ENCODE measurements at regions not wholly inside any gene's neighbourhood (a gene's known extent, or its start where the extent isn't known, plus 50 kb on each side); places are given as distances from the start of the nearest gene placed in this dataset.

DNA sequence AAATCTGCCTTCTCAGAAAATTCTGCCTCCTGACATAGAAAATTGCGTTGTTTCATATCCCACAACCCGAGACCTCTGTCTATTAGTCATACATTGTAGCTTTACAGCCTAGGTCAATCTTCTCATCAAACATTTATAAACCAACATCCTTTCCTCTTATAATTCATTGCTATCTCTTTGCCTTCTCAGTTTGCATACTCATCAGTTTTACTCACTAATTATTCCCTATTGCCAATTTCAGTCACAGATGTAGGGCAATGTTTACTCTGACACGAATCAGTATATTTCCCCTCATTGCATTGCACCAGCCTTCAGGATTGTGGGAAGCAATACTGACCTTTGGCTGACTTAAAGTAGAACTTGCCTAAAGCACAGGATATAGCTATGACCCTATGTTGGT is 247.2 kb downstream of the CEMIP2 start:
- DNase-seq (no peak), ATAC-seq (no peak)
- no peak overlapping the region for H3K27ac ChIP-seq
- intact Hi-C loops (cut with DNase I; ENCODE audit: low total_unique reads) (no loop called here), in situ Hi-C loops (cut with MboI; ENCODE audit: low sequenced_read_pairs in 4 of 4) (no loop called here)
- no peaks in the 10 kb centered on the region for H3K9me3 ChIP-seq
- H3K4me3 ChIP-seq, result no peak overlapping the region
- H3K36me3 ChIP-seq, result no peaks in the 10 kb centered on the region
- no peaks in the 10 kb centered on the region for H3K4me1 ChIP-seq
- TF ChIP-seq, protein P1, sequence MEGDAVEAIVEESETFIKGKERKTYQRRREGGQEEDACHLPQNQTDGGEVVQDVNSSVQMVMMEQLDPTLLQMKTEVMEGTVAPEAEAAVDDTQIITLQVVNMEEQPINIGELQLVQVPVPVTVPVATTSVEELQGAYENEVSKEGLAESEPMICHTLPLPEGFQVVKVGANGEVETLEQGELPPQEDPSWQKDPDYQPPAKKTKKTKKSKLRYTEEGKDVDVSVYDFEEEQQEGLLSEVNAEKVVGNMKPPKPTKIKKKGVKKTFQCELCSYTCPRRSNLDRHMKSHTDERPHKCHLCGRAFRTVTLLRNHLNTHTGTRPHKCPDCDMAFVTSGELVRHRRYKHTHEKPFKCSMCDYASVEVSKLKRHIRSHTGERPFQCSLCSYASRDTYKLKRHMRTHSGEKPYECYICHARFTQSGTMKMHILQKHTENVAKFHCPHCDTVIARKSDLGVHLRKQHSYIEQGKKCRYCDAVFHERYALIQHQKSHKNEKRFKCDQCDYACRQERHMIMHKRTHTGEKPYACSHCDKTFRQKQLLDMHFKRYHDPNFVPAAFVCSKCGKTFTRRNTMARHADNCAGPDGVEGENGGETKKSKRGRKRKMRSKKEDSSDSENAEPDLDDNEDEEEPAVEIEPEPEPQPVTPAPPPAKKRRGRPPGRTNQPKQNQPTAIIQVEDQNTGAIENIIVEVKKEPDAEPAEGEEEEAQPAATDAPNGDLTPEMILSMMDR (IDR thresholded peaks at IDR 0.05 in 4 of 5, conservative IDR thresholded peaks at IDR 0.05 in 1 of 5), result no peak
- no peak for TF ChIP-seq POLR2A (IDR thresholded peaks at IDR 0.05)
- no peaks in the 10 kb centered on the region for H3K27me3 ChIP-seq

DNA sequence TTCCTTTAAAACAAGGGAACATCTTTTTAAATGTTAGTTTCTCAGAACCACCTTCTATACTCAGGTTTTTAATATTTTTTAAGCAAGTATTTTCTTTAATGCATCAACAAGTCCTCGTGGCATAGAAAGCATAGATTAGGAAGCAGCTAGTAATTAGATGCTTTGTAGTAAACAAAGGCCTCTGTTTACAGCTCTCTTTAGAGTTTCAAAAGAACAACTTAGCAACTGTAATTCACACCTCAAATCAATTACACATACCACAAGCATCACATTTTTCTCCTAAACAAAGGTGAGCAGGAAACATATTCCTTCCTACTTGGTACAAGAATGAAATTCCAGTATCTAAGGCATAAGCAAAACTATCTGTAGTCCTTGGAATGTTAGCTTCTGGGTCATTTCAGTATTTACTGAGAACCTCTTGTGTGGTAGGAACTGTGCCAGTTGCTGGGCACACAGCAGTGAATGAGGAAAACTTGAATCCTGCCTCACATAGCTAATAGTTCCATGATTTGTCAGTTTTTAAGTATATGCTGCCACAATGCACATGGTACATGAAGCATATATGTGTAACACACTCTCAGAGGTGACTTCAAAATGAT is 249.1 kb downstream of the CEMIP2 start:
- in situ Hi-C loops (cut with MboI; ENCODE audit: low sequenced_read_pairs in 4 of 4), result no loop called here
- intact Hi-C loops (cut with DNase I; ENCODE audit: low total_unique reads), result no loop called here
- Histone ChIP-seq H3K4me3 (no peak overlapping the region), H3K36me3 (no peaks in the 10 kb centered on the region), H3K27me3 (no peaks in the 10 kb centered on the region), H3K27ac (no peak overlapping the region), H3K4me1 (no peaks in the 10 kb centered on the region), H3K9me3 (no peaks in the 10 kb centered on the region)
- DNase-seq (no peak), ATAC-seq (no peak)
- TF ChIP-seq, protein P1 (IDR thresholded peaks at IDR 0.05 in 4 of 5, conservative IDR thresholded peaks at IDR 0.05 in 1 of 5), result no peak
- no peak for TF ChIP-seq POLR2A (IDR thresholded peaks at IDR 0.05)

DNA sequence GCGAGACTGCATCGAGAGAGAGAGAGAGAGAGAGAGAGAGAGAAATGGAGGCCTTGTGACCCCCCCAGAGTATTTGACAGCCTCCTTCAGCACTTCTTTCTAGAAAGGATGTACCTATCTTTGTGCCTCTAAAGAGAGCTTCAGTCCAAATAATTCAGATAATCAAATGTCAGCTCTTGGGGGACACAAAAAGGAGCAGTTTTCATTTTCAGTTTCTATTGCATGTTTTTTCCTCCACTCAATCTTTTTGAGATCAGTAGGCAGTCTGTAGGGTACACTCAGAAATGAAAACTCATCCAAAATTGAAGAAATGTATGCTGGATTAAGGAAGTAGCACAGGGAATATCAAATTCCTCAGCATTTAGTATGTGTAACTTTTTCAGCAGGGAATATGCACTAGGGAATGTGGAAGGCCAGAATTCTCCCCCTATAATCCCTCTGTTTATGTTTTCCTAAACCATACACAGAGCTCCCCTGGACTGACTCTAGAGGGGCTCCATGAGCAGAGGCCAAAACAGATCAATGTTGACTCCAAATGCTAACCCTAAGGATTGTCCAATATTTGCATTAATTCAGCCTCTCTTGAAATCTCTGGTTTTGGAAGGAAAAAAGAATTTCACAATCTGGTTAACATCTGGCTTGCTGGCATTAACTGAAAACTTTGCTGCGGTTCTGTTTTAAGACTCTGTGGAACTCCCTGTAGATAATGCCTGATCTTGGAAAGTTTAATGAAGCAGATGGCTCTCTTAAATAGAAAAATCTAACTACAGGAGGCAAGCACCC is 250.1 kb downstream of the CEMIP2 start:
- Histone ChIP-seq H3K9me3 (no peaks in the 10 kb centered on the region), H3K27ac (no peak overlapping the region), H3K4me1 (no peaks in the 10 kb centered on the region), H3K36me3 (no peaks in the 10 kb centered on the region), H3K27me3 (no peaks in the 10 kb centered on the region), H3K4me3 (no peak overlapping the region)
- TF ChIP-seq POLR2A (IDR thresholded peaks at IDR 0.05), result no peak
- TF ChIP-seq, protein P1 (IDR thresholded peaks at IDR 0.05 in 4 of 5, conservative IDR thresholded peaks at IDR 0.05 in 1 of 5), result no peak
- no peak for ATAC-seq
- in situ Hi-C loops (cut with MboI; ENCODE audit: low sequenced_read_pairs in 4 of 4), result no loop called here
- DNase-seq, result no peak
- intact Hi-C loops (cut with DNase I; ENCODE audit: low total_unique reads), result no loop called here

DNA sequence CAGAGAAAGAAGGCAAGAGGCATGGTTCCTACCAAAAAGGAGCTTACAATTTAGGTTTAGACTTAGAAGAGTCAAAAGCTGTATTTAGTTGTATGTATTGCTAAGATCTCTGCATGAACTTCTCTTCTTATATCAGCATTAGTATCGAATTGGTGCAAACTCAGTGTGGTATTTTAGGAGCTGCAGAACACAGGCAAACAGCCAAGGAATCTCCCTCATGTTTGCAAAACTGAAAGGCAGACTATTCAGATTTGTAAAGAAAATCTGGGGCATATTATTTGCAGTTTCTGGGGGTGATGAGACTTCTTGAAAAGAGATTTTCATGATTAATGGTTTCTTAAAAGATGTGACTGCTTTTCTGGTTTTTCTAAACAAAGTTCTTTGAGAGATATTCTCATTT is 252.7 kb downstream of the CEMIP2 start:
- DNase-seq (no peak), ATAC-seq (no peak)
- no peaks in the 10 kb centered on the region for H3K4me1 ChIP-seq
- no peaks in the 10 kb centered on the region for H3K27me3 ChIP-seq
- intact Hi-C loops (cut with DNase I; ENCODE audit: low total_unique reads), result no loop called here
- no peak overlapping the region for H3K4me3 ChIP-seq
- no peak for TF ChIP-seq POLR2A (IDR thresholded peaks at IDR 0.05)
- TF ChIP-seq, protein P1 (IDR thresholded peaks at IDR 0.05 in 4 of 5, conservative IDR thresholded peaks at IDR 0.05 in 1 of 5), result no peak
- H3K36me3 ChIP-seq, result no peaks in the 10 kb centered on the region
- H3K9me3 ChIP-seq, result no peaks in the 10 kb centered on the region
- in situ Hi-C loops (cut with MboI; ENCODE audit: low sequenced_read_pairs in 4 of 4), result no loop called here
- H3K27ac ChIP-seq, result no peak overlapping the region
